OCI-LY3 (cell line): ENCODE measurements at regions not wholly inside any gene's neighbourhood (a gene's known extent, or its start where the extent isn't known, plus 50 kb on each side); places are given as distances from the start of the nearest gene placed in this dataset.

ENCODE experiments used
- H2AFZ ChIP-seq: fragments of 200-600, 300-600 bp; shearing (Covaris generic); 2 replicates; pipeline ENCODE4 v1.6.0; 2014; ENCODE audit warnings: antibody characterized with exemption, low read depth, low read length
- H3K27ac ChIP-seq: fragments of 200-600, 300-600 bp; sonication (generic); 2 replicates; pipeline ENCODE4 v1.5.1; 2014; ENCODE audit warnings: mild to moderate bottlenecking, low read length, moderate library complexity, mixed read lengths
- H3K27me3 ChIP-seq: fragments of 200-600, 300-600 bp; sonication (generic); 2 replicates; pipeline ENCODE4 v1.6.1; 2014; ENCODE audit warnings: low read depth, low read length, mixed read lengths
- H3K36me3 ChIP-seq: fragments of 200-600, 300-600 bp; sonication (generic); replicated peaks from 2 replicates; pipeline ENCODE3; 2014; ENCODE audit warnings: low read depth, low read length, mixed read lengths
- H3K4me1 ChIP-seq: fragments of 300-600, 200-600 bp; sonication (generic); 2 replicates; pipeline ENCODE4 v1.6.1; 2014; ENCODE audit warnings: low read length, mixed read lengths
- H3K4me2 ChIP-seq: fragments of 200-600, 300-600 bp; sonication (generic); 2 replicates; pipeline ENCODE4 v1.6.1; 2014; ENCODE audit warnings: low read length, mixed read lengths
- H3K4me3 ChIP-seq: fragments of 300-600, 200-600 bp; sonication (generic); 2 replicates; pipeline ENCODE4 v1.5.1; 2014; ENCODE audit warnings: antibody characterized with exemption, mild to moderate bottlenecking, low read length, moderate library complexity
- H3K79me2 ChIP-seq: fragments of 300-600, 200-600 bp; shearing (Covaris generic); 2 replicates; pipeline ENCODE4 v1.6.1; 2014; ENCODE audit warnings: mild to moderate bottlenecking, low read length, mixed read lengths
- H3K9ac ChIP-seq: fragments of 300-600, 200-600 bp; shearing (Covaris generic); 2 replicates; pipeline ENCODE4 v1.6.0; 2014; ENCODE audit warnings: mild to moderate bottlenecking, low read length, moderate library complexity
- H3K9me3 ChIP-seq: fragments of 200-600, 300-600 bp; shearing (Covaris generic); 2 replicates; pipeline ENCODE4 v1.6.1; 2014; ENCODE audit warnings: low read length, mixed read lengths; ENCODE audit not compliant: insufficient read depth
- H4K20me1 ChIP-seq: fragments of 200-600, 300-600 bp; sonication (generic); 2 replicates; pipeline ENCODE4 v1.6.1; 2016; ENCODE audit warnings: low read length, mixed read lengths; ENCODE audit not compliant: insufficient read depth
- CTCF ChIP-seq: fragments of 200-600, 300-600 bp; sonication (generic); IDR thresholded peaks from 2 replicates; pipeline ENCODE4 v1.5.1; 2014; ENCODE audit warnings: antibody characterized with exemption, low read length, low read depth
- EZH2phosphoT487 ChIP-seq: fragments of 200-600 bp; shearing (Covaris generic); IDR thresholded peaks from 2 replicates; pipeline ENCODE4 v1.6.1; 2018; ENCODE audit warnings: antibody characterized with exemption, mixed run types, low read depth

GRCh38 chr6:147078602-147079001 is 125.6 kb upstream of the STXBP5 start:
- Histone ChIP-seq H3K9ac (no peak overlapping the region), H3K4me1 (no peaks in the 10 kb centered on the region), H3K4me3 (no peak overlapping the region), H3K27ac (no peak overlapping the region), H3K27me3 (no peaks in the 10 kb centered on the region), H3K9me3 (no peaks in the 10 kb centered on the region), H2AFZ (no peak overlapping the region), H3K4me2 (no peak overlapping the region), H3K79me2 (no peaks in the 10 kb centered on the region), H3K36me3 (no peaks in the 10 kb centered on the region), H4K20me1 (no peaks in the 10 kb centered on the region)
- TF ChIP-seq EZH2phosphoT487: no peak
- no peak for TF ChIP-seq CTCF

GRCh38 chr6:147080225-147080624 is 124.0 kb upstream of the STXBP5 start:
- TF ChIP-seq EZH2phosphoT487 (no peak), CTCF (no peak)
- Histone ChIP-seq H3K27ac (no peak overlapping the region), H3K4me2 (no peak overlapping the region), H3K79me2 (no peaks in the 10 kb centered on the region), H3K9ac (no peak overlapping the region), H3K4me1 (no peaks in the 10 kb centered on the region), H3K9me3 (no peaks in the 10 kb centered on the region), H3K27me3 (no peaks in the 10 kb centered on the region), H3K36me3 (no peaks in the 10 kb centered on the region), H3K4me3 (no peak overlapping the region), H4K20me1 (no peaks in the 10 kb centered on the region), H2AFZ (no peak overlapping the region)

DNA sequence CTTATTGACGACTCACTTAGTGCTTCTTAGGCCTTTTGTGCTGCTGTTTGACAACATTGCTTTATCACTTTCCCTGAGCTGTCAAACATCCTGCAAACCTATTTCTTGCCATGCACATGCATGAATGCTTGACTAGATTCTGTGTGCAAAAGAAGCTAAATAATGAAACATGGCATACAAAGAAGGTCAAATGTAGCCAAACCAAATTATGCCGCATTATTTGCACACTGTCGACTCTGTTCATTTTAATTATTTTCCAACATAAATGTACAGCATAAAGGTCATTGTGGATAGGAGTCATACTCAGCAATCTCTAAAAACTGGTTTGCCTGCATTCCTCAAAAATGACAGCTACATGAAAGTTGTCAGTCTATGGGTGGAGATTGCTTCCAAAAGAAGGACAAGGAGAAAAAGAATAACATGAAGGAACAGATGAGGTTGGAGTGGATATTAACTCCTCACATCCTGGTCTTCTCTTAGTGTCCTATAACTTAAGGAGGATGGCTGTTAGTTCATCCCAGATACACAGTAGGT is 123.1 kb upstream of the STXBP5 start:
- Histone ChIP-seq H3K9ac (no peak overlapping the region), H3K4me1 (no peaks in the 10 kb centered on the region), H2AFZ (no peak overlapping the region), H3K9me3 (no peaks in the 10 kb centered on the region), H3K4me2 (no peak overlapping the region), H4K20me1 (no peaks in the 10 kb centered on the region), H3K27me3 (no peaks in the 10 kb centered on the region), H3K79me2 (no peaks in the 10 kb centered on the region), H3K36me3 (no peaks in the 10 kb centered on the region), H3K27ac (no peak overlapping the region), H3K4me3 (no peak overlapping the region)
- TF ChIP-seq EZH2phosphoT487 (no peak), CTCF (no peak)

GRCh38 chr6:147087641-147088040 is 116.6 kb upstream of the STXBP5 start:
- H4K20me1 ChIP-seq: no peaks in the 10 kb centered on the region
- H3K4me3 ChIP-seq: no peak overlapping the region
- H3K4me2 ChIP-seq: no peak overlapping the region
- no peaks in the 10 kb centered on the region for H3K79me2 ChIP-seq
- no peak overlapping the region for H2AFZ ChIP-seq
- H3K27ac ChIP-seq: no peak overlapping the region
- no peaks in the 10 kb centered on the region for H3K9me3 ChIP-seq
- H3K4me1 ChIP-seq: no peaks in the 10 kb centered on the region
- no peaks in the 10 kb centered on the region for H3K27me3 ChIP-seq
- no peak overlapping the region for H3K9ac ChIP-seq
- no peaks in the 10 kb centered on the region for H3K36me3 ChIP-seq
- TF ChIP-seq EZH2phosphoT487 (no peak), CTCF (no peak)
